ENCODE measurements at regions not wholly inside any gene's neighbourhood (a gene's known extent, or its start where the extent isn't known, plus 50 kb on each side); places are given as distances from the start of the nearest gene placed in this dataset.

GRCh38 chr7:131109759-131110296, 217.8 kb upstream of the MKLN1 start:
- Histone ChIP-seq H3K36me3 (ENCODE audit: insufficient read depth, low read length, poor library complexity, severe bottlenecking) (no peaks in the 10 kb centered on the region), H3K4me3 (ENCODE audit: low read depth, low read length, poor library complexity, severe bottlenecking) (peak overlapping the region; percentile 71), H3K9me3 (ENCODE audit: low read depth, low read length, poor library complexity, severe bottlenecking) (no peaks in the 10 kb centered on the region), H3K27me3 (replicated peaks; ENCODE audit: insufficient read depth, low read depth, low read length, poor library complexity) (no peaks in the 10 kb centered on the region), H3K4me1 (ENCODE audit: insufficient read depth, low read length, poor library complexity, severe bottlenecking) (peaks cover 30% of the 10 kb centered on the region), H3K27ac (ENCODE audit: low read depth, low read length, poor library complexity, severe bottlenecking) (peak overlapping the region; percentile 93)
- POLR2A ChIA-PET (ENCODE audit: low non-redundant PET), result interaction anchor here (0.6 to 1.0 kb wide), 3 partner anchors 45 to 432 kb away, joined by 3 to 5 read pairs (median 5); no protein-coding TSS in a partner anchor
- no TSS peak for BruUV-seq (replicated peaks)
- TF ChIP-seq EZH2 (IDR thresholded peaks at IDR 0.05; ENCODE audit: borderline replicate concordance, low read depth, low read length, poor library complexity, severe bottlenecking), result no peak
- TF ChIP-seq CTCF (conservative IDR thresholded peaks at IDR 0.05; ENCODE audit: low read depth, low read length), result no peak
- CTCF ChIA-PET, result interaction anchor here (0.5 to 0.6 kb wide), 2 partner anchors 40 to 41 kb away, joined by 4 to 8 read pairs; no protein-coding TSS in a partner anchor
- intact Hi-C loops (cut with micrococcal nuclease; ENCODE audit: unreplicated experiment), result loop anchor here (2.0 to 5.0 kb wide), 3 partner anchors 38 to 315 kb away; partner anchors contain the start of gene MKLN1
- peak; percentile 83 for DNase-seq (ENCODE audit: low spot score)

GRCh38 chr7:131110297-131111080, 217.2 kb upstream of the MKLN1 start:
- no peaks in the 10 kb centered on the region for H3K27me3 ChIP-seq (replicated peaks; ENCODE audit: insufficient read depth, low read depth, low read length, poor library complexity)
- DNase-seq (ENCODE audit: low spot score), result peak; percentile 58
- no peaks in the 10 kb centered on the region for H3K9me3 ChIP-seq (ENCODE audit: low read depth, low read length, poor library complexity, severe bottlenecking)
- H3K4me3 ChIP-seq (ENCODE audit: low read depth, low read length, poor library complexity, severe bottlenecking), result peak overlapping the region; percentile 71
- POLR2A ChIA-PET (ENCODE audit: low non-redundant PET), result interaction anchor here (0.5 kb wide), 1 partner anchor 40 kb away, joined by 5 read pairs; no protein-coding TSS in a partner anchor
- TF ChIP-seq CTCF (conservative IDR thresholded peaks at IDR 0.05; ENCODE audit: low read depth, low read length) (no peak), EZH2 (IDR thresholded peaks at IDR 0.05; ENCODE audit: borderline replicate concordance, low read depth, low read length, poor library complexity, severe bottlenecking) (no peak)
- CTCF ChIA-PET, result interaction anchor here (0.5 kb wide), 1 partner anchor 56 kb away, joined by 8 read pairs; no protein-coding TSS in a partner anchor
- H3K27ac ChIP-seq (ENCODE audit: low read depth, low read length, poor library complexity, severe bottlenecking), result peak overlapping the region; percentile 93
- no peaks in the 10 kb centered on the region for H3K36me3 ChIP-seq (ENCODE audit: insufficient read depth, low read length, poor library complexity, severe bottlenecking)
- peaks cover 25% of the 10 kb centered on the region for H3K4me1 ChIP-seq (ENCODE audit: insufficient read depth, low read length, poor library complexity, severe bottlenecking)
- BruUV-seq (replicated peaks), result TSS peak; percentile 58
- intact Hi-C loops (cut with micrococcal nuclease; ENCODE audit: unreplicated experiment), result no loop called here

GRCh38 chr7:131111081-131111576, 216.5 kb upstream of the MKLN1 start:
- peak overlapping the region; percentile 93 for H3K27ac ChIP-seq (ENCODE audit: low read depth, low read length, poor library complexity, severe bottlenecking)
- CTCF ChIA-PET, result no interaction called here
- H3K4me3 ChIP-seq (ENCODE audit: low read depth, low read length, poor library complexity, severe bottlenecking), result peak overlapping the region; percentile 71
- H3K36me3 ChIP-seq (ENCODE audit: insufficient read depth, low read length, poor library complexity, severe bottlenecking), result no peaks in the 10 kb centered on the region
- H3K27me3 ChIP-seq (replicated peaks; ENCODE audit: insufficient read depth, low read depth, low read length, poor library complexity), result no peaks in the 10 kb centered on the region
- peaks cover 25% of the 10 kb centered on the region for H3K4me1 ChIP-seq (ENCODE audit: insufficient read depth, low read length, poor library complexity, severe bottlenecking)
- intact Hi-C loops (cut with micrococcal nuclease; ENCODE audit: unreplicated experiment), result no loop called here
- POLR2A ChIA-PET (ENCODE audit: low non-redundant PET), result no interaction called here
- TF ChIP-seq EZH2 (IDR thresholded peaks at IDR 0.05; ENCODE audit: borderline replicate concordance, low read depth, low read length, poor library complexity, severe bottlenecking) (no peak), CTCF (conservative IDR thresholded peaks at IDR 0.05; ENCODE audit: low read depth, low read length) (no peak)
- BruUV-seq (replicated peaks), result no TSS peak
- DNase-seq (ENCODE audit: low spot score), result peak; percentile 72
- H3K9me3 ChIP-seq (ENCODE audit: low read depth, low read length, poor library complexity, severe bottlenecking), result no peaks in the 10 kb centered on the region

All from A673 (cell line).